ENCODE measurements at regions not wholly inside any gene's neighbourhood (a gene's known extent, or its start where the extent isn't known, plus 50 kb on each side); places are given as distances from the start of the nearest gene placed in this dataset.

DNA sequence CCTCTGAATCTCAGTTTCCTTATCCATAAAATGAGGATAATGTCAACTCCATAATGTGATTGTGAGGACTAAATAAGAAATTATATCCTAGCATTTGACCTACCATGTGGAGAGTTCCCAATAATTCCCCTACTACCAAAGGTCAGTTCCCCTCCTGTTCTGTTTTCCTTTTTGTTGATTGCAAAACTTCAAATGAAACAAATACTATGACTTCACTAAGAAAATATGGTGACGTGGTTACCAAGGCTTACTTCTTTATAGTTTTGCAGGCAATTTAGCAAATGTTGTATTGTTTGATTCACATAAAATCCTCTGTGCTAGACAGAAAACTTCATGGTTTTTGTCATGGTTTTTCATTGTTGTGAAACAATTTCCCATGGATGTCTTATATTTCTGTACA is 153.8 kb upstream of the RORA start:
- peaks cover 0 to 3% of the 10 kb centered on the region in 2 donors for H3K27me3 ChIP-seq
- no peaks in the 10 kb centered on the region for H3K4me1 ChIP-seq
- H3K4me3 ChIP-seq, result no peak overlapping the region
- 61 to 65% methylated on average over 1 of the region's 1 CpG for WGBS, 2 donors
- H3K36me3 ChIP-seq (replicated peaks in 1 of 2; ENCODE audit: insufficient read depth in 1 of 2, low read depth in 2 of 2), result no peaks in the 10 kb centered on the region
- H3K27ac ChIP-seq, result no peak overlapping the region
- H3K9me3 ChIP-seq, result no peaks in the 10 kb centered on the region
- intact Hi-C loops (cut with DNase I), result no loop called here
- no peak for TF ChIP-seq POLR2A (IDR thresholded peaks at IDR 0.05)
- TF ChIP-seq, protein P1, sequence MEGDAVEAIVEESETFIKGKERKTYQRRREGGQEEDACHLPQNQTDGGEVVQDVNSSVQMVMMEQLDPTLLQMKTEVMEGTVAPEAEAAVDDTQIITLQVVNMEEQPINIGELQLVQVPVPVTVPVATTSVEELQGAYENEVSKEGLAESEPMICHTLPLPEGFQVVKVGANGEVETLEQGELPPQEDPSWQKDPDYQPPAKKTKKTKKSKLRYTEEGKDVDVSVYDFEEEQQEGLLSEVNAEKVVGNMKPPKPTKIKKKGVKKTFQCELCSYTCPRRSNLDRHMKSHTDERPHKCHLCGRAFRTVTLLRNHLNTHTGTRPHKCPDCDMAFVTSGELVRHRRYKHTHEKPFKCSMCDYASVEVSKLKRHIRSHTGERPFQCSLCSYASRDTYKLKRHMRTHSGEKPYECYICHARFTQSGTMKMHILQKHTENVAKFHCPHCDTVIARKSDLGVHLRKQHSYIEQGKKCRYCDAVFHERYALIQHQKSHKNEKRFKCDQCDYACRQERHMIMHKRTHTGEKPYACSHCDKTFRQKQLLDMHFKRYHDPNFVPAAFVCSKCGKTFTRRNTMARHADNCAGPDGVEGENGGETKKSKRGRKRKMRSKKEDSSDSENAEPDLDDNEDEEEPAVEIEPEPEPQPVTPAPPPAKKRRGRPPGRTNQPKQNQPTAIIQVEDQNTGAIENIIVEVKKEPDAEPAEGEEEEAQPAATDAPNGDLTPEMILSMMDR (IDR thresholded peaks at IDR 0.05), result no peak
- no peak for DNase-seq
- no peak for ATAC-seq

DNA sequence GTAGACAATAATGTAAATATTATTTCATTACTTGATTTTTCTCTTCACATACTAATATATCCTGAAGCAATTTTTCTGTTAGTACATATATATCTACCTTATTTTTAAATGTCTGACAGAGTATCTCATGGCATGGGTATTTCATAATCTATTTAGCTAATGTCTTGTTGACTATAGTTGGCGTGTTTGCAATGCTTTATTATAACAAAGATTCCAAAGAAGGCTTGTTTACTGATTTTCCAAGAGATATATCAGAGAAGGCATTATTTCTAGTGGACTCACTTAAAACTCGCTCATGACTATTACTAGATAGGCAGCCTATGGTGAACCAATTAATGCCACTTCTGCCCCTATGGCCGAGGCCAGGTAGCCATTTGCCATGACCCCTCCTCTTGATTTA is 152.4 kb upstream of the RORA start:
- Histone ChIP-seq H3K4me1 (no peaks in the 10 kb centered on the region), H3K4me3 (no peak overlapping the region), H3K36me3 (replicated peaks in 1 of 2; ENCODE audit: insufficient read depth in 1 of 2, low read depth in 2 of 2) (no peaks in the 10 kb centered on the region), H3K9me3 (no peaks in the 10 kb centered on the region), H3K27ac (no peak overlapping the region), H3K27me3 (peaks cover 0 to 3% of the 10 kb centered on the region in 2 donors)
- intact Hi-C loops (cut with DNase I), result no loop called here
- ATAC-seq, result no peak
- TF ChIP-seq POLR2A (IDR thresholded peaks at IDR 0.05), result no peak
- TF ChIP-seq, protein P1 (IDR thresholded peaks at IDR 0.05), result no peak
- DNase-seq, result no peak
- 62 to 78% methylated on average over 3 of the region's 3 CpGs for WGBS, 2 donors

DNA sequence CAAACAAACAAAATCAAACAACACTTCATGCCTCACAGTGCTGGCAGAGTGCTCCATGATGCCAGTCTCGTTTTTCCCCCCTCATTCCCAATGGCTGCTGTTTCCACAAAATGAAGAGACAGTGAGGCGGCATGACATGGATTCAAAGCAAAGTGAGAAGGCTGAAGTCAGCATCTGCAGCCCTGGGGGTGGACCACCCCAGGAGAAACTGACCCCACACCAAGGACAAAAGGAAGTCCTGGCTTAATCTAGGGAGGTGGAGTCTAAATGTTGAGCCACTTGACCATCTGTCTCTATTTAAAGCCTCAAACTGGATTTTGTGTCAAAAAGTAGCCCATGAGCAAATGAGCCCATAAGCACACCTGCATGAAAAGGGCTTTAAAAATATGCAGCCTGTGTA is 151.2 kb upstream of the RORA start:
- no peak for DNase-seq
- Histone ChIP-seq H3K36me3 (replicated peaks in 1 of 2; ENCODE audit: insufficient read depth in 1 of 2, low read depth in 2 of 2) (no peaks in the 10 kb centered on the region), H3K4me1 (no peaks in the 10 kb centered on the region), H3K4me3 (no peak overlapping the region), H3K27ac (no peak overlapping the region), H3K27me3 (peaks cover 0 to 3% of the 10 kb centered on the region in 2 donors), H3K9me3 (no peaks in the 10 kb centered on the region)
- ATAC-seq, result no peak
- 56 to 79% methylated on average over 2 of the region's 2 CpGs for WGBS, 2 donors
- intact Hi-C loops (cut with DNase I), result no loop called here
- no peak for TF ChIP-seq POLR2A (IDR thresholded peaks at IDR 0.05)
- TF ChIP-seq, protein P1 (IDR thresholded peaks at IDR 0.05), result no peak

DNA sequence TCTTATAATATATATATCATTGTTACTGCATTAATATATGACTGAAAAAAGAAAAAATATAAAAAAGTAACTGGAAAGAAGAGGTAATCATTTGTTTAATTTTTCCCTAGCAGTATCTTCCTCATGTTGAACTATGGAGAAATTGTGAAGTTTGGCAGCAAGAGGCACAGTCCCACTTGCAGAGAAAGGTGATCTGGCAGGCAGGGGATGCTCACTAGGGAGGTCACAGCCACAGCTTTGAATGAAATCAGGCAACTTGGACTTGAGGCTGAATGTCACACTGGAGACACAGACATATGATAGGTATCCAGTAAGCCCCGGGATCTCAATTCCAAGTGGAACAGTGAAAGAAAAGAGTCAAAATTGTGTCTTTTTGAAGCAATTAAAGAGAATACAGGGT is 149.9 kb upstream of the RORA start:
- Histone ChIP-seq H3K27me3 (peaks cover 0 to 3% of the 10 kb centered on the region in 2 donors), H3K4me1 (no peaks in the 10 kb centered on the region), H3K9me3 (no peaks in the 10 kb centered on the region), H3K36me3 (replicated peaks in 1 of 2; ENCODE audit: insufficient read depth in 1 of 2, low read depth in 2 of 2) (no peaks in the 10 kb centered on the region), H3K4me3 (no peak overlapping the region), H3K27ac (no peak overlapping the region)
- intact Hi-C loops (cut with DNase I), result no loop called here
- DNase-seq (no peak), ATAC-seq (no peak)
- TF ChIP-seq, protein P1 (IDR thresholded peaks at IDR 0.05), result no peak
- TF ChIP-seq POLR2A (IDR thresholded peaks at IDR 0.05), result no peak
- 77 to 84% methylated on average over 1 of the region's 1 CpG for WGBS, 2 donors

DNA sequence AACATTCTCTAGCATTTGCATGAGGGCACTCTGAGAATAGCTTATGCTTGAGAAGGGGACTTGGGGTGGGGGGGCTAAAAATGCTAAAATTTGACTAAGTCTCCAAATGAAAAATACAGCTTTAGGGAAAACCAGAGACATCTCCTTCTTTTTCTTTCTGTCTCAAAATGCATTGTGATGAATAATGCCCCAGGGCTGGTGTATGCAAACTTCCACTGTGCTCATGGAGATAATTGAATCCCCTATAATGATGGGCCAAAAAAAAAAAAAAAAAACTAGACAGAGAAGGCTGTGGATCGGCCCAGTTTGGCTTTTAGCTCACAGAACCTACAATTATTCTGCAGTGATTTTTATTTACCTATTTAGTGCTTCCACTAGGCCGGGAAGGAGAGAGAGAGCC is 147.9 kb upstream of the RORA start:
- no peaks in the 10 kb centered on the region for H3K4me1 ChIP-seq
- H3K27me3 ChIP-seq, result peaks cover 0 to 3% of the 10 kb centered on the region in 2 donors
- intact Hi-C loops (cut with DNase I), result no loop called here
- no peak overlapping the region for H3K27ac ChIP-seq
- ATAC-seq (no peak), DNase-seq (no peak)
- 76 to 81% methylated on average over 2 of the region's 2 CpGs for WGBS, 2 donors
- no peak overlapping the region for H3K4me3 ChIP-seq
- TF ChIP-seq, protein P1 (IDR thresholded peaks at IDR 0.05), result no peak
- H3K9me3 ChIP-seq, result no peaks in the 10 kb centered on the region
- no peaks in the 10 kb centered on the region for H3K36me3 ChIP-seq (replicated peaks in 1 of 2; ENCODE audit: insufficient read depth in 1 of 2, low read depth in 2 of 2)

Measured in body of pancreas (tissue), 4 donors.